H1 (cell line): ENCODE measurements at regions not wholly inside any gene's neighbourhood (a gene's known extent, or its start where the extent isn't known, plus 50 kb on each side); places are given as distances from the start of the nearest gene placed in this dataset.

Experiments used
- CTCF ChIA-PET: fragments of 300-600 bp; sonication (Branson Sonifier 250); formaldehyde crosslinking; loops from one replicate; lab custom pipeline; 2021; ENCODE audit not compliant: partially characterized antibody; lab: Charles Lee
- POLR2A ChIA-PET: fragments of 300-600 bp; sonication (Branson Sonifier 250); formaldehyde crosslinking; loops from one replicate; lab custom pipeline; 2021; ENCODE audit warnings: inconsistent platforms; ENCODE audit not compliant: partially characterized antibody; lab: Charles Lee
- DNase-seq, 2 experiments: peaks; one replicate each; pipeline versions ENCODE4 v3.0.0 to v3.0.0-alpha.2; 2010 to 2022; ENCODE audit warnings: low spot score in 2 of 2, low read depth in 1 of 2, mixed read lengths in 1 of 2
- FAIRE-seq: peaks from 2 replicates; lab custom pipeline; 2011; peaks lifted over from hg19 to GRCh38; lab: Jason Lieb, UNC
- H2AFZ ChIP-seq: 2 replicates; pipeline ENCODE4 v1.8.1; 2012; ENCODE audit warnings: low read length, inconsistent platforms
- H2AK5ac ChIP-seq: 2 replicates; pipeline ENCODE4 v1.6.1; 2013; ENCODE audit warnings: low read depth, low read length
- H2BK120ac ChIP-seq: replicated peaks from 2 replicates; pipeline ENCODE3; 2013; ENCODE audit warnings: low read depth, low read length, inconsistent platforms
- H2BK12ac ChIP-seq: 2 replicates; pipeline ENCODE4 v1.6.1; 2013; ENCODE audit warnings: low read depth, low read length
- H2BK15ac ChIP-seq: 2 replicates; pipeline ENCODE4 v1.6.1; 2013; ENCODE audit warnings: low read length
- H2BK20ac ChIP-seq: 2 replicates; pipeline ENCODE4 v1.6.1; 2013; ENCODE audit warnings: low read length
- H2BK5ac ChIP-seq: 2 replicates; pipeline ENCODE4 v1.6.1; 2013; ENCODE audit warnings: low read depth, low read length
- H3K14ac ChIP-seq: 2 replicates; pipeline ENCODE4 v1.6.1; 2013; ENCODE audit warnings: inconsistent platforms; ENCODE audit not compliant: insufficient read length
- H3K18ac ChIP-seq: 2 replicates; pipeline ENCODE4 v1.6.1; 2013; ENCODE audit warnings: low read length; ENCODE audit errors: extremely low read depth
- H3K23ac ChIP-seq: 2 replicates; pipeline ENCODE4 v1.6.1; 2013; ENCODE audit warnings: inconsistent platforms; ENCODE audit not compliant: insufficient read length
- H3K23me2 ChIP-seq: 2 replicates; pipeline ENCODE4 v1.6.1; 2013; ENCODE audit warnings: low read depth, low read length
- H3K27ac ChIP-seq: 2 replicates; pipeline ENCODE4 v1.6.1; 2011; ENCODE audit warnings: low read depth, low read length, inconsistent platforms
- H3K27me3 ChIP-seq, 4 experiments: replicated peaks in 1 of 4; 1 replicate in 1 of 4; 2 replicates in 3 of 4; pipeline versions ENCODE4 v1.6.1 to v1.8.1; 2011 to 2013; ENCODE audit warnings: low read length in 3 of 4, mild to moderate bottlenecking in 3 of 4, inconsistent platforms in 2 of 4, mixed read lengths in 2 of 4, moderate library complexity in 1 of 4; ENCODE audit not compliant: control insufficient read depth in 3 of 4, insufficient read depth in 3 of 4; ENCODE audit errors: extremely low read depth in 1 of 4
- H3K36me3 ChIP-seq, 4 experiments: 2 replicates each; pipeline versions ENCODE4 v1.6.1 to v1.8.1; 2011 to 2013; ENCODE audit warnings: mild to moderate bottlenecking in 4 of 4, low read length in 3 of 4, moderate library complexity in 2 of 4, control low read depth in 1 of 4, inconsistent platforms in 1 of 4; ENCODE audit not compliant: insufficient read depth in 4 of 4, control insufficient read depth in 2 of 4
- H3K4ac ChIP-seq: replicated peaks from 2 replicates; pipeline ENCODE3; 2013; ENCODE audit warnings: low read length, low read depth, mixed read lengths, inconsistent platforms; ENCODE audit not compliant: insufficient read length
- H3K4me1 ChIP-seq, 4 experiments: replicated peaks in 1 of 4; 1 replicate in 1 of 4; 2 replicates in 3 of 4; pipeline versions ENCODE4 v1.6.1 to v1.8.1; 2011 to 2013; ENCODE audit warnings: low read length in 3 of 4, inconsistent platforms in 2 of 4, mixed read lengths in 1 of 4; ENCODE audit not compliant: insufficient read depth in 4 of 4, control insufficient read depth in 3 of 4
- H3K4me2 ChIP-seq, 2 experiments: 2 replicates each; pipeline versions ENCODE4 v1.6.1 to v1.8.1; 2011 to 2013; ENCODE audit warnings: low read depth in 2 of 2, low read length in 2 of 2, control low read depth in 1 of 2, inconsistent platforms in 1 of 2, mild to moderate bottlenecking in 1 of 2; ENCODE audit not compliant: insufficient read depth in 1 of 2
- H3K4me3 ChIP-seq, 4 experiments: fragments of 200-600, 300-600 bp in 1 of 4; sonication (generic), shearing (Covaris generic), sonication (Bioruptor Twin) in 1 of 4; 2 replicates each; pipeline versions ENCODE4 v1.5.1 to v1.8.1; 2011 to 2016; ENCODE audit warnings: low read length in 4 of 4, low read depth in 3 of 4, control low read depth in 2 of 4, inconsistent platforms in 2 of 4, mild to moderate bottlenecking in 2 of 4, mixed read lengths in 1 of 4, moderate library complexity in 1 of 4; ENCODE audit not compliant: insufficient read depth in 2 of 4; ENCODE audit errors: extremely low read depth in 1 of 4
- H3K56ac ChIP-seq: replicated peaks from 2 replicates; pipeline ENCODE3; 2013; ENCODE audit warnings: low read depth, mild to moderate bottlenecking, mixed read lengths, low read length, inconsistent platforms; ENCODE audit not compliant: insufficient read length
- H3K79me1 ChIP-seq: 2 replicates; pipeline ENCODE4 v1.6.1; 2013; ENCODE audit warnings: low read depth, low read length, control low read depth
- H3K79me2 ChIP-seq, 2 experiments: 2 replicates each; pipeline versions ENCODE4 v1.6.1 to v1.8.1; 2012 to 2013; ENCODE audit warnings: low read length in 2 of 2, mild to moderate bottlenecking in 2 of 2, inconsistent platforms in 1 of 2; ENCODE audit not compliant: insufficient read depth in 2 of 2, control insufficient read depth in 1 of 2
- H3K9ac ChIP-seq, 4 experiments: replicated peaks in 1 of 4; 1 replicate in 1 of 4; 2 replicates in 3 of 4; pipeline versions ENCODE4 v1.6.1 to v1.8.1; 2011 to 2013; ENCODE audit warnings: low read depth in 3 of 4, low read length in 3 of 4, control low read depth in 2 of 4, mild to moderate bottlenecking in 2 of 4, moderate library complexity in 2 of 4, inconsistent platforms in 1 of 4; ENCODE audit errors: extremely low read depth in 1 of 4
- H3K9me3 ChIP-seq, 2 experiments: 2 replicates each; pipeline versions ENCODE4 v1.6.1 to v1.8.1; 2012 to 2013; ENCODE audit warnings: mild to moderate bottlenecking in 2 of 2, moderate library complexity in 2 of 2, control low read depth in 1 of 2, inconsistent platforms in 1 of 2, low read depth in 1 of 2, low read length in 1 of 2, mixed read lengths in 1 of 2; ENCODE audit not compliant: insufficient read depth in 2 of 2
- H4K20me1 ChIP-seq, 2 experiments: replicated peaks in 1 of 2; 2 replicates each; pipeline versions ENCODE3 to v1.8.1; 2011 to 2013; ENCODE audit warnings: inconsistent platforms in 2 of 2, low read length in 2 of 2, mild to moderate bottlenecking in 1 of 2; ENCODE audit not compliant: insufficient read depth in 2 of 2, control insufficient read depth in 1 of 2
- H4K5ac ChIP-seq: 2 replicates; pipeline ENCODE4 v1.6.1; 2013; ENCODE audit warnings: low read length, low read depth, mixed read lengths, inconsistent platforms; ENCODE audit not compliant: insufficient read length
- H4K8ac ChIP-seq: 2 replicates; pipeline ENCODE4 v1.8.0; 2013; ENCODE audit warnings: mild to moderate bottlenecking, moderate library complexity, low read length, inconsistent platforms; ENCODE audit not compliant: insufficient read depth; ENCODE audit errors: extremely low read depth
- H4K91ac ChIP-seq: replicated peaks from 2 replicates; pipeline ENCODE3; 2013; ENCODE audit warnings: low read length, mixed read lengths, inconsistent platforms; ENCODE audit not compliant: insufficient read length
- ATF2 ChIP-seq: IDR thresholded peaks from 2 replicates; pipeline ENCODE4 v1.6.1; 2012; ENCODE audit warnings: low read length, inconsistent platforms
- BACH1 ChIP-seq: IDR thresholded peaks from 2 replicates; pipeline ENCODE4 v1.6.1; 2012; ENCODE audit warnings: low read length, improper control_type of control experiment
- CHD1 ChIP-seq: IDR thresholded peaks from 2 replicates; pipeline ENCODE4 v1.6.1; 2012; ENCODE audit warnings: low read depth, low read length, improper control_type of control experiment
- CTBP2 ChIP-seq: IDR thresholded peaks from 2 replicates; pipeline ENCODE4 v1.7.0; 2011; ENCODE audit warnings: borderline replicate concordance, mild to moderate bottlenecking, moderate library complexity, mixed read lengths, low read length; ENCODE audit not compliant: insufficient read depth, insufficient read length
- GABPA ChIP-seq: IDR thresholded peaks from 2 replicates; pipeline ENCODE4 v1.6.1; 2011; ENCODE audit warnings: mild to moderate bottlenecking, low read length, moderate library complexity, borderline replicate concordance; ENCODE audit not compliant: insufficient read depth
- JUN ChIP-seq: IDR thresholded peaks from 2 replicates; pipeline ENCODE4 v1.6.1; 2011; ENCODE audit warnings: low read depth, mild to moderate bottlenecking, improper control_type of control experiment, low read length
- JUND ChIP-seq: IDR thresholded peaks from 2 replicates; pipeline ENCODE4 v1.6.1; 2011; ENCODE audit warnings: mild to moderate bottlenecking, improper control_type of control experiment, low read length
- NRF1 ChIP-seq: IDR thresholded peaks from 2 replicates; pipeline ENCODE4 v1.6.1; 2011; ENCODE audit warnings: mild to moderate bottlenecking, low read depth, low read length, improper control_type of control experiment
- RXRA ChIP-seq: IDR thresholded peaks from 2 replicates; pipeline ENCODE4 v1.6.1; 2011; ENCODE audit warnings: low read depth, mild to moderate bottlenecking, low read length, moderate library complexity; ENCODE audit not compliant: insufficient read depth
- SP1 ChIP-seq: IDR thresholded peaks from 2 replicates; pipeline ENCODE4 v1.6.1; 2011; ENCODE audit warnings: low read depth, low read length
- SRF ChIP-seq: IDR thresholded peaks from 2 replicates; pipeline ENCODE4 v1.6.1; 2011; ENCODE audit warnings: mild to moderate bottlenecking, low read depth, low read length, moderate library complexity
- TAF7 ChIP-seq: optimal IDR thresholded peaks from 2 replicates; pipeline ENCODE3; 2011; ENCODE audit warnings: low read depth, mild to moderate bottlenecking, inconsistent platforms, low read length, moderate library complexity, borderline replicate concordance
- TCF12 ChIP-seq: IDR thresholded peaks from 2 replicates; pipeline ENCODE4 v1.6.1; 2011; ENCODE audit warnings: low read depth, mild to moderate bottlenecking, low read length
- ZNF274 ChIP-seq: IDR thresholded peaks from 2 replicates; pipeline ENCODE4 v1.7.0; 2012; ENCODE audit warnings: low read length, borderline replicate concordance; ENCODE audit errors: extremely low read depth
- WGBS, 2 experiments: shearing (Covaris generic) in 1 of 2; methylation state at CpG; one replicate each; pipeline versions ENCODE4 v1.1.6 to v1.1.7; 2013 to 2015; ENCODE audit warnings: low lambda C conversion rate in 2 of 2, mixed read lengths in 2 of 2, inconsistent platforms in 1 of 2, low coverage in 1 of 2, missing lambda C conversion rate in 1 of 2; ENCODE audit not compliant: insufficient replicate concordance in 2 of 2, insufficient coverage in 1 of 2, insufficient read length in 1 of 2; ENCODE audit errors: extremely low coverage in 1 of 2, missing lambda C conversion rate in 1 of 2; 5-methylcytosine and 5-hydroxymethylcytosine counted together

DNA sequence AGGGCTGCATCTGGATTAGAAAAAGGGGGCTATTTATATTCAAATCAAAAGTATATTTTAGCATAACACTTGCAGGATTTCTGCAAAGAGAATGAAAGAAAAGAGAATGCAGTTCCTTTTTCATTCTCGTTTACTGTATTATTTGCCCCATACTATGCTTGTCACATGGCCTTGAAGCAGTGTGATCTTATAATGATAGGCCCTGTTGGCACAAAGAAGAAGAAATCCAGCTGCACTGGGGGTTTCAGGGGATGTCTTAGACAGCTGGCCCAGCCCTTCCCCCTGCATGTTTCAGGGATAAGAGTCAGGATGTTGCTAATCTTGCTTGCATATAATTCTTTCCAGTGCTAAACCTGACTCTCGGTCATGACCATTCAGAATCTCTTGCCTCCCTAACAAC, 369.5 kb downstream of the SEC16B start:
- 84% methylated on average over 2 of the region's 2 CpGs; no CpG with 5 or more reads in 1 of the 2 experiments for WGBS, 2 experiments
- no peak overlapping the region for H3K23ac ChIP-seq
- H3K14ac ChIP-seq = no peak overlapping the region
- H3K79me1 ChIP-seq = no peaks in the 10 kb centered on the region
- H3K4me1 ChIP-seq = no peaks in the 10 kb centered on the region; a peak in 1 of 7 replicates
- H3K27me3 ChIP-seq = no peaks in the 10 kb centered on the region
- H3K9ac ChIP-seq = no peak overlapping the region
- no peak overlapping the region for H3K27ac ChIP-seq
- no peak overlapping the region for H2AK5ac ChIP-seq
- H2BK120ac ChIP-seq = no peak overlapping the region
- no peak overlapping the region for H2BK20ac ChIP-seq
- no peak overlapping the region for H3K4ac ChIP-seq
- no peak overlapping the region for H2AFZ ChIP-seq
- ChIA-PET CTCF (interaction anchor here (1.1 to 1.3 kb wide), 2 partner anchors 11 to 322 kb away, joined by 3 read pairs; no protein-coding TSS in a partner anchor), POLR2A (interaction anchor here (0.7 kb wide), 1 partner anchor 9 kb away, joined by 3 read pairs; no protein-coding TSS in a partner anchor)
- H3K9me3 ChIP-seq = no peaks in the 10 kb centered on the region
- no peaks in the 10 kb centered on the region for H3K23me2 ChIP-seq
- no peak overlapping the region for H2BK12ac ChIP-seq
- H4K8ac ChIP-seq = no peak overlapping the region
- H3K4me3 ChIP-seq = no peak overlapping the region
- no peak overlapping the region for H3K18ac ChIP-seq
- no peak overlapping the region for H2BK5ac ChIP-seq
- H3K56ac ChIP-seq = no peak overlapping the region
- H2BK15ac ChIP-seq = no peak overlapping the region
- H4K5ac ChIP-seq = no peak overlapping the region
- DNase-seq (no peak), FAIRE-seq (no peak)
- no peaks in the 10 kb centered on the region for H3K36me3 ChIP-seq
- no peaks in the 10 kb centered on the region for H4K20me1 ChIP-seq
- no peak overlapping the region for H3K4me2 ChIP-seq
- H3K79me2 ChIP-seq = no peaks in the 10 kb centered on the region
- H4K91ac ChIP-seq = no peak overlapping the region
- TF ChIP-seq GABPA (no peak), BACH1 (no peak), CTBP2 (no peak), ZNF274 (no peak), NRF1 (no peak), RXRA (no peak), JUN (no peak), SRF (no peak), SP1 (no peak), JUND (no peak), TCF12 (no peak), ATF2 (no peak), TAF7 (no peak), CHD1 (no peak)
